H1 (cell line): ENCODE measurements at regions not wholly inside any gene's neighbourhood (a gene's known extent, or its start where the extent isn't known, plus 50 kb on each side); places are given as distances from the start of the nearest gene placed in this dataset.

Source experiments
- CTCF ChIA-PET: fragments of 300-600 bp; sonication (Branson Sonifier 250); formaldehyde crosslinking; loops from one replicate; lab custom pipeline; 2021; ENCODE audit not compliant: partially characterized antibody; lab: Charles Lee
- POLR2A ChIA-PET: fragments of 300-600 bp; sonication (Branson Sonifier 250); formaldehyde crosslinking; loops from one replicate; lab custom pipeline; 2021; ENCODE audit warnings: inconsistent platforms; ENCODE audit not compliant: partially characterized antibody; lab: Charles Lee
- DNase-seq, 2 experiments: peaks; one replicate each; pipeline versions ENCODE4 v3.0.0 to v3.0.0-alpha.2; 2010 to 2022; ENCODE audit warnings: low spot score in 2 of 2, low read depth in 1 of 2, mixed read lengths in 1 of 2
- FAIRE-seq: peaks from 2 replicates; lab custom pipeline; 2011; peaks lifted over from hg19 to GRCh38; lab: Jason Lieb, UNC
- H2AFZ ChIP-seq: 2 replicates; pipeline ENCODE4 v1.8.1; 2012; ENCODE audit warnings: low read length, inconsistent platforms
- H2AK5ac ChIP-seq: 2 replicates; pipeline ENCODE4 v1.6.1; 2013; ENCODE audit warnings: low read depth, low read length
- H2BK120ac ChIP-seq: replicated peaks from 2 replicates; pipeline ENCODE3; 2013; ENCODE audit warnings: low read depth, low read length, inconsistent platforms
- H2BK12ac ChIP-seq: 2 replicates; pipeline ENCODE4 v1.6.1; 2013; ENCODE audit warnings: low read depth, low read length
- H2BK15ac ChIP-seq: 2 replicates; pipeline ENCODE4 v1.6.1; 2013; ENCODE audit warnings: low read length
- H2BK20ac ChIP-seq: 2 replicates; pipeline ENCODE4 v1.6.1; 2013; ENCODE audit warnings: low read length
- H2BK5ac ChIP-seq: 2 replicates; pipeline ENCODE4 v1.6.1; 2013; ENCODE audit warnings: low read depth, low read length
- H3K14ac ChIP-seq: 2 replicates; pipeline ENCODE4 v1.6.1; 2013; ENCODE audit warnings: inconsistent platforms; ENCODE audit not compliant: insufficient read length
- H3K18ac ChIP-seq: 2 replicates; pipeline ENCODE4 v1.6.1; 2013; ENCODE audit warnings: low read length; ENCODE audit errors: extremely low read depth
- H3K23ac ChIP-seq: 2 replicates; pipeline ENCODE4 v1.6.1; 2013; ENCODE audit warnings: inconsistent platforms; ENCODE audit not compliant: insufficient read length
- H3K23me2 ChIP-seq: 2 replicates; pipeline ENCODE4 v1.6.1; 2013; ENCODE audit warnings: low read depth, low read length
- H3K27ac ChIP-seq: 2 replicates; pipeline ENCODE4 v1.6.1; 2011; ENCODE audit warnings: low read depth, low read length, inconsistent platforms
- H3K27me3 ChIP-seq, 4 experiments: replicated peaks in 1 of 4; 1 replicate in 1 of 4; 2 replicates in 3 of 4; pipeline versions ENCODE4 v1.6.1 to v1.8.1; 2011 to 2013; ENCODE audit warnings: low read length in 3 of 4, mild to moderate bottlenecking in 3 of 4, inconsistent platforms in 2 of 4, mixed read lengths in 2 of 4, moderate library complexity in 1 of 4; ENCODE audit not compliant: control insufficient read depth in 3 of 4, insufficient read depth in 3 of 4; ENCODE audit errors: extremely low read depth in 1 of 4
- H3K36me3 ChIP-seq, 4 experiments: 2 replicates each; pipeline versions ENCODE4 v1.6.1 to v1.8.1; 2011 to 2013; ENCODE audit warnings: mild to moderate bottlenecking in 4 of 4, low read length in 3 of 4, moderate library complexity in 2 of 4, control low read depth in 1 of 4, inconsistent platforms in 1 of 4; ENCODE audit not compliant: insufficient read depth in 4 of 4, control insufficient read depth in 2 of 4
- H3K4ac ChIP-seq: replicated peaks from 2 replicates; pipeline ENCODE3; 2013; ENCODE audit warnings: low read length, low read depth, mixed read lengths, inconsistent platforms; ENCODE audit not compliant: insufficient read length
- H3K4me1 ChIP-seq, 4 experiments: replicated peaks in 1 of 4; 1 replicate in 1 of 4; 2 replicates in 3 of 4; pipeline versions ENCODE4 v1.6.1 to v1.8.1; 2011 to 2013; ENCODE audit warnings: low read length in 3 of 4, inconsistent platforms in 2 of 4, mixed read lengths in 1 of 4; ENCODE audit not compliant: insufficient read depth in 4 of 4, control insufficient read depth in 3 of 4
- H3K4me2 ChIP-seq, 2 experiments: 2 replicates each; pipeline versions ENCODE4 v1.6.1 to v1.8.1; 2011 to 2013; ENCODE audit warnings: low read depth in 2 of 2, low read length in 2 of 2, control low read depth in 1 of 2, inconsistent platforms in 1 of 2, mild to moderate bottlenecking in 1 of 2; ENCODE audit not compliant: insufficient read depth in 1 of 2
- H3K4me3 ChIP-seq, 4 experiments: fragments of 200-600, 300-600 bp in 1 of 4; sonication (generic), shearing (Covaris generic), sonication (Bioruptor Twin) in 1 of 4; 2 replicates each; pipeline versions ENCODE4 v1.5.1 to v1.8.1; 2011 to 2016; ENCODE audit warnings: low read length in 4 of 4, low read depth in 3 of 4, control low read depth in 2 of 4, inconsistent platforms in 2 of 4, mild to moderate bottlenecking in 2 of 4, mixed read lengths in 1 of 4, moderate library complexity in 1 of 4; ENCODE audit not compliant: insufficient read depth in 2 of 4; ENCODE audit errors: extremely low read depth in 1 of 4
- H3K56ac ChIP-seq: replicated peaks from 2 replicates; pipeline ENCODE3; 2013; ENCODE audit warnings: low read depth, mild to moderate bottlenecking, mixed read lengths, low read length, inconsistent platforms; ENCODE audit not compliant: insufficient read length
- H3K79me1 ChIP-seq: 2 replicates; pipeline ENCODE4 v1.6.1; 2013; ENCODE audit warnings: low read depth, low read length, control low read depth
- H3K79me2 ChIP-seq, 2 experiments: 2 replicates each; pipeline versions ENCODE4 v1.6.1 to v1.8.1; 2012 to 2013; ENCODE audit warnings: low read length in 2 of 2, mild to moderate bottlenecking in 2 of 2, inconsistent platforms in 1 of 2; ENCODE audit not compliant: insufficient read depth in 2 of 2, control insufficient read depth in 1 of 2
- H3K9ac ChIP-seq, 4 experiments: replicated peaks in 1 of 4; 1 replicate in 1 of 4; 2 replicates in 3 of 4; pipeline versions ENCODE4 v1.6.1 to v1.8.1; 2011 to 2013; ENCODE audit warnings: low read depth in 3 of 4, low read length in 3 of 4, control low read depth in 2 of 4, mild to moderate bottlenecking in 2 of 4, moderate library complexity in 2 of 4, inconsistent platforms in 1 of 4; ENCODE audit errors: extremely low read depth in 1 of 4
- H3K9me3 ChIP-seq, 2 experiments: 2 replicates each; pipeline versions ENCODE4 v1.6.1 to v1.8.1; 2012 to 2013; ENCODE audit warnings: mild to moderate bottlenecking in 2 of 2, moderate library complexity in 2 of 2, control low read depth in 1 of 2, inconsistent platforms in 1 of 2, low read depth in 1 of 2, low read length in 1 of 2, mixed read lengths in 1 of 2; ENCODE audit not compliant: insufficient read depth in 2 of 2
- H4K20me1 ChIP-seq, 2 experiments: replicated peaks in 1 of 2; 2 replicates each; pipeline versions ENCODE3 to v1.8.1; 2011 to 2013; ENCODE audit warnings: inconsistent platforms in 2 of 2, low read length in 2 of 2, mild to moderate bottlenecking in 1 of 2; ENCODE audit not compliant: insufficient read depth in 2 of 2, control insufficient read depth in 1 of 2
- H4K5ac ChIP-seq: 2 replicates; pipeline ENCODE4 v1.6.1; 2013; ENCODE audit warnings: low read length, low read depth, mixed read lengths, inconsistent platforms; ENCODE audit not compliant: insufficient read length
- H4K8ac ChIP-seq: 2 replicates; pipeline ENCODE4 v1.8.0; 2013; ENCODE audit warnings: mild to moderate bottlenecking, moderate library complexity, low read length, inconsistent platforms; ENCODE audit not compliant: insufficient read depth; ENCODE audit errors: extremely low read depth
- H4K91ac ChIP-seq: replicated peaks from 2 replicates; pipeline ENCODE3; 2013; ENCODE audit warnings: low read length, mixed read lengths, inconsistent platforms; ENCODE audit not compliant: insufficient read length
- ASH2L ChIP-seq: fragments of 200-600, 300-600 bp; sonication (generic); IDR thresholded peaks from one replicate; pipeline ENCODE4 v1.7.1; 2017; ENCODE audit warnings: low read length
- BACH1 ChIP-seq: IDR thresholded peaks from 2 replicates; pipeline ENCODE4 v1.6.1; 2012; ENCODE audit warnings: low read length, improper control_type of control experiment
- NRF1 ChIP-seq: IDR thresholded peaks from 2 replicates; pipeline ENCODE4 v1.6.1; 2011; ENCODE audit warnings: mild to moderate bottlenecking, low read depth, low read length, improper control_type of control experiment
- POU5F1 ChIP-seq: IDR thresholded peaks from 2 replicates; pipeline ENCODE4 v1.6.1; 2011; ENCODE audit warnings: low read depth, mild to moderate bottlenecking, low read length, moderate library complexity
- RBBP5 ChIP-seq: IDR thresholded peaks from 2 replicates; pipeline ENCODE4 v1.7.1; 2012; ENCODE audit warnings: low read depth, mild to moderate bottlenecking, inconsistent platforms, low read length, moderate library complexity, borderline replicate concordance
- SP1 ChIP-seq: IDR thresholded peaks from 2 replicates; pipeline ENCODE4 v1.6.1; 2011; ENCODE audit warnings: low read depth, low read length
- WGBS, 2 experiments: shearing (Covaris generic) in 1 of 2; methylation state at CpG; one replicate each; pipeline versions ENCODE4 v1.1.6 to v1.1.7; 2013 to 2015; ENCODE audit warnings: low lambda C conversion rate in 2 of 2, mixed read lengths in 2 of 2, inconsistent platforms in 1 of 2, low coverage in 1 of 2, missing lambda C conversion rate in 1 of 2; ENCODE audit not compliant: insufficient replicate concordance in 2 of 2, insufficient coverage in 1 of 2, insufficient read length in 1 of 2; ENCODE audit errors: extremely low coverage in 1 of 2, missing lambda C conversion rate in 1 of 2; 5-methylcytosine and 5-hydroxymethylcytosine counted together

DNA sequence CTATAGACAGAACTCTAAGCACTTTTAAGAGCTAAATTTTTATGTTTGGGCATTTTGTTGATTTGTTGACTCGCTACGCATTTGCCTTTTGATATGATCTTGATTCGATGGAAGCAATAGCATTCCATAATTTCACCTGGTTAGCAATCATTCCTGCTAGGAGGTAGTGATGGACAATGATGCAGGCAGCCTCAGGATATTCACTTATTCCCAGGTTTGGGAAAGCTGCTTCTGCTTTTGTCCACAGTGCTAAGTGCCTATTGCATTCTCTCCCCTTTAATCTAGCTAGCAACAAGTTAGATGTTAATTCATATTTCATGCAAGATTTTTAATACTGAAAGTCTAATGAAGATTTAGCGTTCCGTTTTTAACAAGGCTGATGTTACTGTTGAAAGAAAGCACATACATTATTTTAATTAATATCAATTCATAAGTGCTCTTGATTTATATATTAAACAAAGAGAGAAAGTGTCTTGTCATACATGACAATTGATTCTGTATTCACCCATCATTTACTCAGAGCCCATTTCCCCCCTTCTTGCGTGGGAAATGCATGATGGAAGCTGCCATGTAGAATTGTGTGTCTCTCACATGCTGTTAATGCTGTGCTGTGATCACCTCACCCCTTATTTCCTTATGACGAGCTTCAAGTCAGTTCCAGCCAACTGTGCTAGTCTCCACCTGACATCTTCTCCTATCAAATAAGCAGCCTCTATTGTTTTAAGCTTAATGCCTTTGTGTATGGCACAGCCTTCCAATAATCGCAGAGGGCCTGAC lies 53.0 kb upstream of the TMCO5A start:
- Histone ChIP-seq H3K4me1 (no peaks in the 10 kb centered on the region), H2BK15ac (no peak overlapping the region), H4K5ac (no peak overlapping the region), H2BK120ac (no peak overlapping the region), H2BK20ac (no peak overlapping the region), H3K79me2 (no peaks in the 10 kb centered on the region), H3K79me1 (no peaks in the 10 kb centered on the region), H2BK5ac (no peak overlapping the region), H2AFZ (no peak overlapping the region), H3K23me2 (no peaks in the 10 kb centered on the region), H3K14ac (no peak overlapping the region), H3K9ac (no peak overlapping the region), H4K91ac (no peak overlapping the region), H3K4me2 (no peak overlapping the region), H3K27me3 (no peaks in the 10 kb centered on the region), H3K4ac (no peak overlapping the region), H4K8ac (no peak overlapping the region), H3K27ac (no peak overlapping the region), H3K56ac (no peak overlapping the region), H3K4me3 (no peak overlapping the region), H3K36me3 (no peaks in the 10 kb centered on the region), H3K9me3 (no peaks in the 10 kb centered on the region), H2BK12ac (no peak overlapping the region), H3K18ac (no peak overlapping the region), H4K20me1 (no peaks in the 10 kb centered on the region), H3K23ac (no peak overlapping the region), H2AK5ac (no peak overlapping the region)
- ChIA-PET CTCF (interaction anchor here (0.7 to 5.0 kb wide), 21 partner anchors 10 to 771 kb away, joined by 3 to 44 read pairs (median 3); no protein-coding TSS in a partner anchor), POLR2A (no interaction called here)
- 83% methylated on average over 8 of the region's 8 CpGs; no CpG with 5 or more reads in 1 of the 2 experiments for WGBS, 2 experiments
- DNase-seq (no peak), FAIRE-seq (no peak)
- TF ChIP-seq POU5F1 (no peak), ASH2L (no peak), SP1 (no peak), BACH1 (no peak), RBBP5 (no peak), NRF1 (no peak)
